ENCODE measurements at regions not wholly inside any gene's neighbourhood (a gene's known extent, or its start where the extent isn't known, plus 50 kb on each side); places are given as distances from the start of the nearest gene placed in this dataset.

DNA sequence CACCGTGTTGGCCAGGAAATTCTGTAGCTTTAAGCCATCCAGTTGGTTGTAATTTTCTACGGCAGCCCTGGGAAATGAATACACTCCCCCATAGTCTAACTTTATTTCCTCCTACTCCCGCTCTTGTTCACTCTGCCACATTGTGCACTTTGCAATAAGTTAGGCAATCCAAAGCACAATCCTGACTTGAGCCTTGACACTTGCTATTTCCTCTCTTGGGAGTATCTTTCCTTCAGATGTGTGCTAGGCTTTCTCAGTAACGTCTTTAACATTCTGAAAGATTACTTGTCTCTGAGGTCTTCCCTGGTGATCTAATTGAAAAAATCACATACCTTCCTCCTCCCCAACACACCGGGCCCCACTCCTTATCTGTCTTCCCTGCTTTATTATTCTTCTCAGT lies 65.9 kb upstream of the RAB27B start (continued):
- TF ChIP-seq TBP (IDR thresholded peaks at IDR 0.05; ENCODE audit: low read depth, low read length): no peak
- TF ChIP-seq SP1 (IDR thresholded peaks at IDR 0.05; ENCODE audit: low read depth, low read length): no peak
- no peak for TF ChIP-seq POU5F1 (IDR thresholded peaks at IDR 0.05; ENCODE audit: low read depth, low read length)
- TF ChIP-seq, protein P1, sequence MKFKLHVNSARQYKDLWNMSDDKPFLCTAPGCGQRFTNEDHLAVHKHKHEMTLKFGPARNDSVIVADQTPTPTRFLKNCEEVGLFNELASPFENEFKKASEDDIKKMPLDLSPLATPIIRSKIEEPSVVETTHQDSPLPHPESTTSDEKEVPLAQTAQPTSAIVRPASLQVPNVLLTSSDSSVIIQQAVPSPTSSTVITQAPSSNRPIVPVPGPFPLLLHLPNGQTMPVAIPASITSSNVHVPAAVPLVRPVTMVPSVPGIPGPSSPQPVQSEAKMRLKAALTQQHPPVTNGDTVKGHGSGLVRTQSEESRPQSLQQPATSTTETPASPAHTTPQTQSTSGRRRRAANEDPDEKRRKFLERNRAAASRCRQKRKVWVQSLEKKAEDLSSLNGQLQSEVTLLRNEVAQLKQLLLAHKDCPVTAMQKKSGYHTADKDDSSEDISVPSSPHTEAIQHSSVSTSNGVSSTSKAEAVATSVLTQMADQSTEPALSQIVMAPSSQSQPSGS (IDR thresholded peaks at IDR 0.05; ENCODE audit: low read length): no peak
- TF ChIP-seq CBX8 (IDR thresholded peaks at IDR 0.05; ENCODE audit: borderline replicate concordance, low read depth, low read length): no peak

Measured in H1 (cell line).